T-cell (primary cell): ENCODE measurements at regions not wholly inside any gene's neighbourhood (a gene's known extent, or its start where the extent isn't known, plus 50 kb on each side); places are given as distances from the start of the nearest gene placed in this dataset.

ENCODE experiments used
- ATAC-seq, 4 experiments: fragments of 200-7000 bp in 3 of 4; fragments of 150-1000 bp in 1 of 4; cut with Tn5 transposase; replicated peaks in 1 of 4; 1 replicate in 3 of 4; 2 replicates in 1 of 4; pipeline ENCODE4 v1.10.0; 2021; ENCODE audit warnings: moderate library complexity in 3 of 4, mild to moderate bottlenecking in 2 of 4, moderate number of reproducible peaks in 1 of 4
- CTCF ChIA-PET, 2 donors: fragments of 300-600 bp; sonication (Branson Sonifier 250); formaldehyde crosslinking; loops; one replicate each; lab custom pipeline; 2022; ENCODE audit warnings: antibody characterized with exemption in 2 of 2; lab: Charles Lee
- POLR2A ChIA-PET, 2 donors: fragments of 300-600 bp; sonication (Branson Sonifier 250); formaldehyde crosslinking; loops; one replicate each; lab custom pipeline; 2022; ENCODE audit warnings: antibody characterized with exemption in 2 of 2; lab: Charles Lee
- DNase-seq, 35 experiments: peaks; one replicate each; pipeline versions ENCODE4 v3.0.0 to v3.0.0-alpha.2; 2013 to 2023
- H3K27ac ChIP-seq: one replicate; pipeline ENCODE4 v1.5.1; 2013; ENCODE audit warnings: low read length
- H3K27me3 ChIP-seq, 2 experiments: replicated peaks in 1 of 2; 1 replicate in 1 of 2; 2 replicates in 1 of 2; pipeline versions ENCODE4 v1.6.1 to v1.7.0; 2013; ENCODE audit warnings: low read length in 1 of 2, mixed read lengths in 1 of 2; ENCODE audit not compliant: control insufficient read depth in 2 of 2, insufficient read depth in 2 of 2; ENCODE audit errors: extremely low read depth in 1 of 2
- H3K36me3 ChIP-seq, 2 donors: 1 replicate in 1 of 2; 2 replicates in 1 of 2; pipeline versions ENCODE4 v1.6.1 to v1.7.0; 2013; ENCODE audit warnings: low read length in 1 of 2; ENCODE audit not compliant: control insufficient read depth in 2 of 2, insufficient read depth in 1 of 2; ENCODE audit errors: extremely low read depth in 1 of 2
- H3K4me1 ChIP-seq, 2 experiments: 1 replicate in 1 of 2; 2 replicates in 1 of 2; pipeline versions ENCODE4 v1.6.1 to v1.7.0; 2013; ENCODE audit warnings: low read length in 2 of 2, mixed read lengths in 1 of 2; ENCODE audit not compliant: insufficient read depth in 2 of 2, control insufficient read depth in 1 of 2; ENCODE audit errors: extremely low read depth in 1 of 2
- H3K4me3 ChIP-seq, 2 donors: 1 replicate in 1 of 2; 2 replicates in 1 of 2; pipeline versions ENCODE4 v1.5.1 to v1.7.0; 2013; ENCODE audit warnings: mild to moderate bottlenecking in 2 of 2, low read length in 1 of 2, moderate library complexity in 1 of 2; ENCODE audit not compliant: control insufficient read depth in 1 of 2; ENCODE audit errors: extremely low read depth in 1 of 2
- H3K9me3 ChIP-seq: 2 replicates; pipeline ENCODE4 v1.7.0; 2013
- H3K27ac Mint-ChIP-seq, 2 donors: one replicate each; pipeline ENCODE4 v1.8.0; 2020 to 2021; ENCODE audit warnings: mild to moderate bottlenecking in 2 of 2, mixed read lengths in 2 of 2
- H3K27me3 Mint-ChIP-seq, 2 donors: one replicate each; pipeline ENCODE4 v1.8.0; 2021 to 2022; ENCODE audit warnings: mixed read lengths in 2 of 2
- H3K36me3 Mint-ChIP-seq: one replicate; pipeline ENCODE4 v1.8.0; 2021; ENCODE audit warnings: mixed read lengths
- H3K4me1 Mint-ChIP-seq, 3 donors: one replicate each; pipeline ENCODE4 v1.8.0; 2020 to 2022; ENCODE audit warnings: mixed read lengths in 3 of 3, mild to moderate bottlenecking in 1 of 3
- H3K4me3 Mint-ChIP-seq, 3 donors: one replicate each; pipeline ENCODE4 v1.8.0; 2020 to 2022; ENCODE audit warnings: mild to moderate bottlenecking in 3 of 3, mixed read lengths in 3 of 3, moderate library complexity in 3 of 3
- H3K9me3 Mint-ChIP-seq, 3 donors: one replicate each; pipeline ENCODE4 v1.8.0; 2020 to 2022; ENCODE audit warnings: mixed read lengths in 3 of 3
- WGBS: methylation state at CpG from one replicate; pipeline ENCODE4 v1.1.5; 2013; ENCODE audit warnings: missing lambda C conversion rate; ENCODE audit not compliant: insufficient coverage; 5-methylcytosine and 5-hydroxymethylcytosine counted together

DNA sequence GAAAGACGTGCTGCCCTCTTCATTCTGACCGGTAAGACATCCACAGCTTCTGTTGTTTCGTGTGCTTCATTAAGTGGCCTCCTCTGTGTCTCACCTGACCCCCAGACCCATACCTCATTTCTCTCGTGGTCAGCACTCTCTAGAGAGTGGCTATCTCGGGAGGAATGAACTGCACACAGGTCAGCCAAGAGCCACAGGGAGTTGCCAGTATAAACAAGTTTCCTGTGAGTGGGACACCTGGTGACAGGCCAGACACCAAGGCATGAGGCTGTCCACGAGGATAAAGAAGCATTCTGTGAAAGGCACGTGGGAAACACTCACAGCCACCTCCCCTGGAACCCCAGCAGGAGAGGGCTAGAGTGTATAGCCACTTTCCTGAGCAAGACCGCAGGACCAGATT is 115.8 kb downstream of the NUFIP1 start:
- ATAC-seq (no peak), DNase-seq (no peak)
- peaks cover 7 to 18% of the 10 kb centered on the region in 2 donors for H3K27me3 Mint-ChIP-seq
- peaks cover 0 to 6% (median 0%) of the 10 kb centered on the region in 3 donors for H3K9me3 Mint-ChIP-seq
- Histone ChIP-seq H3K36me3 (no peaks in the 10 kb centered on the region), H3K27me3 (peaks cover 0 to 18% of the 10 kb centered on the region in 2 experiments), H3K9me3 (no peaks in the 10 kb centered on the region), H3K4me1 (no peaks in the 10 kb centered on the region), H3K4me3 (no peak overlapping the region), H3K27ac (no peak overlapping the region)
- 80% methylated on average over 6 of the region's 8 CpGs for WGBS
- no peak overlapping the region for H3K27ac Mint-ChIP-seq
- H3K4me1 Mint-ChIP-seq = no peaks in the 10 kb centered on the region
- no peaks in the 10 kb centered on the region for H3K36me3 Mint-ChIP-seq
- ChIA-PET POLR2A (no interaction called here), CTCF (no interaction called here)
- no peak overlapping the region for H3K4me3 Mint-ChIP-seq

DNA sequence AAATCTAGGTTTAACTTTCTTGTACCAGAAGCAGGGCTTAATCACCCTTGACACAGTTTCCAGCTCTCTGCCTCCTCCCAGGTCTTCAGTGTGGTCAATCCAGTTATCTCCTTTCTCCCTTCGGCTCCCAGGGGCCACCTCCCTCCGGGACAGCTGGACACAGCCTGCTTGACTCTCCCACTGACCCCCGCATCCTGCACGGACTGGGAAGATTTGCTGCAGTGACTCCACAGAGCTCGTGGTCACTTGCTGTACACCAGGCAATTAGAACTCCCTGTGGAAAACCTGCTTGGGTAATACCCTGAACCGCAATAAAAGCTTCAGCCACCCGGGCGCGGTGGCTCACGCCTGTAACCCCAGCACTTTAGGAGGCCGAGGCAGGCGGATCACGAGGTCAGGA is 116.5 kb downstream of the NUFIP1 start:
- ChIA-PET CTCF (no interaction called here), POLR2A (no interaction called here)
- H3K9me3 ChIP-seq = no peaks in the 10 kb centered on the region
- ATAC-seq (no peak), DNase-seq (no peak)
- H3K9me3 Mint-ChIP-seq = peaks cover 0 to 6% (median 0%) of the 10 kb centered on the region in 3 donors
- H3K4me1 ChIP-seq = no peaks in the 10 kb centered on the region
- H3K27me3 ChIP-seq = peaks cover 0 to 19% of the 10 kb centered on the region in 2 experiments
- H3K4me3 ChIP-seq = no peak overlapping the region
- no peaks in the 10 kb centered on the region for H3K36me3 ChIP-seq
- peaks cover 7 to 13% of the 10 kb centered on the region in 2 donors for H3K27me3 Mint-ChIP-seq
- H3K4me3 Mint-ChIP-seq = no peak overlapping the region
- H3K27ac ChIP-seq = no peak overlapping the region
- WGBS = 83% methylated on average over 12 of the region's 13 CpGs
- H3K4me1 Mint-ChIP-seq = peaks cover 0 to 1% (median 0%) of the 10 kb centered on the region in 3 donors
- H3K27ac Mint-ChIP-seq = no peak overlapping the region
- no peaks in the 10 kb centered on the region for H3K36me3 Mint-ChIP-seq

DNA sequence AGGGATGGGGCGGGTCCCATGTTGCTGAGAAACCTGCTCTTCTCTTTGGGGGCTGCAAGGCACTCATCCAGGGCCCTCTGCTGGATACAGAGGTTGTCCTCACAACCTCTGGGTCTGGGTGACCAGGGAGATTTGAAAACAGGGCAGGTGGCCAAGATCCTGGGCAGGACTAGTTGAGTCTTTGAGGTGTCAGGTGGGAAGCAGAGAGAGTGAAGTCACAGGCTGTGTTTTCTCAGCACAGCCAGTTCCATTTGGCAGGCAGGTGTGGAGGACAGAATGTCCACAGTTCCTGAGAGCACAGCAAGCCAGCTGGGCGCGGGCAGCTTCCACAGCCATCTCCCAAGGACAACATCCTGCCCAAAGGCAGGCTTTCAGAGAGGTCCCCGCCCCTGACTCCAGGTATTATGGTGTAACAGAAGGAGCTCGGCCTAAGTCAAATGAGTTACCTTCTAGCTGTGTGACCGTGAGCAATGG is 118.8 kb downstream of the NUFIP1 start:
- H3K9me3 ChIP-seq = no peaks in the 10 kb centered on the region
- no peak overlapping the region for H3K27ac ChIP-seq
- CTCF ChIA-PET = interaction anchor here in 1 of 2 donors (0.5 kb wide), 1 partner anchor 370 kb away, joined by 5 read pairs; no protein-coding TSS in a partner anchor
- POLR2A ChIA-PET = no interaction called here
- H3K36me3 ChIP-seq = no peaks in the 10 kb centered on the region
- Mint-ChIP-seq H3K4me3 (no peak overlapping the region), H3K9me3 (peaks cover 4 to 5% (median 5%) of the 10 kb centered on the region in 3 donors), H3K27ac (no peak overlapping the region), H3K4me1 (peaks cover 0 to 1% (median 0%) of the 10 kb centered on the region in 3 donors), H3K36me3 (no peaks in the 10 kb centered on the region), H3K27me3 (peaks cover 7 to 15% of the 10 kb centered on the region in 2 donors)
- DNase-seq (no peak), ATAC-seq (no peak)
- 60% methylated on average over 1 of the region's 6 CpGs for WGBS
- no peaks in the 10 kb centered on the region for H3K4me1 ChIP-seq
- no peak overlapping the region for H3K4me3 ChIP-seq
- H3K27me3 ChIP-seq = peaks cover 0 to 14% of the 10 kb centered on the region in 2 experiments

DNA sequence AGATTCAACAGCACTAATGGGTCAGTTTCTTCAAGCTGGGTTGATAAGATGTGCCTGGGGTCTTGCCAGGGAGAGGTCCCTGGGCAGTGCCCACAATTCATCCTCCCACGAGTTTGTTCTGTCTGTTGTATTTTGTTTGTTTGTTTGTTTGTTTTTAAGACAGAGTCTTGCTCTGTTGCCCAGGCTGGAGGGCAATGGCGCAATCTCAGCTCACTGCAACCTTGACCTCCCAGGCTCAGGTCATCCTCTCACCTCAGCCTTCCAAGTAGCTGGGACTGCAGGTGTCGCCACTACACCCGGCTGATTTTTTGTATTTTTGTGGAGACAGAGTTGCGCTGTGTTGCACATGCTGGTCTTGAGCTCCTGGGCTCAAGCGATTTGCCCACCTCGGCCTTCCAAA is 120.1 kb downstream of the NUFIP1 start:
- CTCF ChIA-PET = interaction anchor here in 1 of 2 donors (1.2 kb wide), 1 partner anchor 385 kb away, joined by 4 read pairs; no protein-coding TSS in a partner anchor

DNA sequence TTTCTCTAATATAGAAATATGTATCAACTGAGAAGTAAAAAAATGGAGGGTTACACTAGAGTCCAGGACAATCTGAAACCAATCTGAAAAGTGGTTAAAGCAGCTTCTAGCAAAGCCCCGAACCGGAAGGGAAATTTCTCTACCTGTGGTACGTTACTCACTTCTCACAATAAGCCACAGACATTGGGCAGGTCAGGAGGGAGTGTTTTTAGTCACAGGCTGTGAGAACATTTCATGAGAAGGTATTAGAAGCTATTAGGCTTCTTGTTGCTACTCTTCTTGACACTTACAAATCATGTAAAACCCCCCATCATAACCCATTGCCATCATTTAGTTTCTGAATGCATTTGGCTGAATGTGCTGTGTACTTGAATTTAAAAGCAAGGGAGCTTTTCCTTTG is 120.9 kb downstream of the NUFIP1 start:
- no peak overlapping the region for H3K27ac Mint-ChIP-seq
- peaks cover 4 to 5% (median 5%) of the 10 kb centered on the region in 3 donors for H3K9me3 Mint-ChIP-seq
- DNase-seq = no peak
- no peak overlapping the region for H3K27ac ChIP-seq
- CTCF ChIA-PET = interaction anchor here in 1 of 2 donors (1.2 kb wide), 1 partner anchor 384 kb away, joined by 4 read pairs; no protein-coding TSS in a partner anchor
- no peak for ATAC-seq
- no peak overlapping the region for H3K4me3 Mint-ChIP-seq
- no peak overlapping the region for H3K4me3 ChIP-seq
- H3K4me1 ChIP-seq = no peaks in the 10 kb centered on the region
- no peaks in the 10 kb centered on the region for H3K9me3 ChIP-seq
- no peaks in the 10 kb centered on the region for H3K36me3 ChIP-seq
- no CpG with 5 or more reads among the region's 3 CpGs for WGBS
- peaks cover 7 to 15% of the 10 kb centered on the region in 2 donors for H3K27me3 Mint-ChIP-seq
- peaks cover 0 to 14% of the 10 kb centered on the region in 2 experiments for H3K27me3 ChIP-seq
- H3K4me1 Mint-ChIP-seq = peaks cover 0 to 1% (median 0%) of the 10 kb centered on the region in 3 donors
- POLR2A ChIA-PET = no interaction called here
- H3K36me3 Mint-ChIP-seq = no peaks in the 10 kb centered on the region

More for the DNA sequence above, 120.1 kb downstream of the NUFIP1 start:
- DNase-seq = no peak
- 61% methylated on average over 3 of the region's 7 CpGs for WGBS
- H3K36me3 ChIP-seq = no peaks in the 10 kb centered on the region
- no peak overlapping the region for H3K4me3 ChIP-seq
- Mint-ChIP-seq H3K36me3 (no peaks in the 10 kb centered on the region), H3K4me3 (no peak overlapping the region), H3K4me1 (peaks cover 0 to 1% (median 0%) of the 10 kb centered on the region in 3 donors), H3K9me3 (peaks cover 4 to 5% (median 5%) of the 10 kb centered on the region in 3 donors), H3K27ac (no peak overlapping the region), H3K27me3 (peaks cover 7 to 15% of the 10 kb centered on the region in 2 donors)
- POLR2A ChIA-PET = no interaction called here
- no peak overlapping the region for H3K27ac ChIP-seq
- peaks cover 0 to 14% of the 10 kb centered on the region in 2 experiments for H3K27me3 ChIP-seq
- no peaks in the 10 kb centered on the region for H3K4me1 ChIP-seq
- no peak for ATAC-seq
- H3K9me3 ChIP-seq = no peaks in the 10 kb centered on the region

DNA sequence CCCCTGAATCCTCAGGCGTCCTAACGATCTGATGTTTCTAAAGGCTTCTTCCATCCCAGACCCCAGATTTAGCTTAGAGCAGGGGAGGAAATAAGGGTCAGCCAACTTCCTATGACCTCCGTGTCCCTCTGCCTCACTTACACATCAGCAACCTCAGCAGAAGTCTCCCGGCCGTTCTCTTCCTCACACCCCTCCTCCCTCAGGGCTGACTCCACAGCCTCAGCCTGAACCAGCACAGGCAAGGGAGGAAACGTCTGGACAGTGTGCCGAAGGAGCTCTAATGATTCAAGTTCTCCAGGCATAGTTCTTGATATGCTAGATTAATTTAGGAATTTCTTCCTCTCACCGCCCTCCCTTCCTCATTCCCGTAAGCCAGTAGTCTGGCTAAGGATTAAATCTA is 121.4 kb downstream of the NUFIP1 start:
- no peaks in the 10 kb centered on the region for H3K36me3 ChIP-seq
- no CpG with 5 or more reads among the region's 9 CpGs for WGBS
- Mint-ChIP-seq H3K4me3 (no peak overlapping the region), H3K4me1 (peaks cover 0 to 1% (median 0%) of the 10 kb centered on the region in 3 donors), H3K27ac (no peak overlapping the region), H3K36me3 (no peaks in the 10 kb centered on the region), H3K9me3 (peaks cover 4 to 5% (median 5%) of the 10 kb centered on the region in 3 donors), H3K27me3 (peaks cover 7 to 11% of the 10 kb centered on the region in 2 donors)
- CTCF ChIA-PET = no interaction called here
- H3K4me1 ChIP-seq = no peaks in the 10 kb centered on the region
- no peaks in the 10 kb centered on the region for H3K9me3 ChIP-seq
- POLR2A ChIA-PET = no interaction called here
- no peak overlapping the region for H3K4me3 ChIP-seq
- H3K27me3 ChIP-seq = peaks cover 0 to 14% of the 10 kb centered on the region in 2 experiments
- DNase-seq = no peak
- no peak for ATAC-seq
- H3K27ac ChIP-seq = no peak overlapping the region
